NT2/D1 (cell line): ENCODE measurements at regions not wholly inside any gene's neighbourhood (a gene's known extent, or its start where the extent isn't known, plus 50 kb on each side); places are given as distances from the start of the nearest gene placed in this dataset.

Source experiments
- SUZ12 ChIP-seq: IDR thresholded peaks from 2 replicates; pipeline ENCODE4 v1.6.1; 2011; ENCODE audit not compliant: insufficient read length, insufficient read depth; ENCODE audit errors: extremely low read depth
- YY1 ChIP-seq: IDR thresholded peaks from 2 replicates; pipeline ENCODE4 v1.6.1; 2011; ENCODE audit not compliant: insufficient read length, insufficient read depth

DNA sequence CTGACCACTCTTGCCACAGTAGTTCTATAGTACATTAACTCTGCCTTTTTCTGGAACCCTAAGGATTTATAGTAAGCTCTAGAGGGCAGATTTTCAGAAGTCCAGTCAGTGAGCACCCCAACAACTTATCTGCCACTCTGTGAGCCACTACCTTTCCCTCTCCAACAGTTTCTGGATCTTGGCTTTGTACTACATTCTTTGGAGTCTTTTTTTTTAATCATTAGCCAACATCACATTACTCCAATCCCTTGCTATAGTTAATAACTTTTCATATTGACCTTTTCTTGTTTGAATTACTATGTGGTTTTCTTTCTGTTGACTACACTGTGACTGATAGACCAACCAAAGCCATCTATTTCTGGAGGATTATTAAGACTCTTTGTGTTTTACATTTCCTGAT lies 1596.7 kb upstream of the PRMT6 start:
- TF ChIP-seq YY1 (no peak), SUZ12 (no peak)
